HUES48 (cell line): ENCODE measurements at regions not wholly inside any gene's neighbourhood (a gene's known extent, or its start where the extent isn't known, plus 50 kb on each side); places are given as distances from the start of the nearest gene placed in this dataset.

Experiments
- H3K27ac ChIP-seq: one replicate; pipeline ENCODE4 v1.7.0; 2013; ENCODE audit warnings: low read depth, low read length, inconsistent platforms
- H3K27me3 ChIP-seq: 2 replicates; pipeline ENCODE4 v1.6.1; 2013; ENCODE audit warnings: mild to moderate bottlenecking, low read length; ENCODE audit not compliant: control insufficient read depth, insufficient read depth
- H3K36me3 ChIP-seq: 2 replicates; pipeline ENCODE4 v1.6.1; 2013; ENCODE audit warnings: low read length; ENCODE audit not compliant: control insufficient read depth, insufficient read depth
- H3K4me1 ChIP-seq: 2 replicates; pipeline ENCODE4 v1.6.1; 2013; ENCODE audit warnings: mild to moderate bottlenecking, low read length; ENCODE audit not compliant: control insufficient read depth, insufficient read depth
- H3K4me3 ChIP-seq: 2 replicates; pipeline ENCODE4 v1.5.1; 2013; ENCODE audit warnings: mild to moderate bottlenecking, low read depth, low read length
- H3K9ac ChIP-seq: 2 replicates; pipeline ENCODE4 v1.6.1; 2013; ENCODE audit warnings: mild to moderate bottlenecking, low read depth, low read length, moderate library complexity
- H3K9me3 ChIP-seq: 2 replicates; pipeline ENCODE4 v1.6.1; 2013; ENCODE audit warnings: low read length; ENCODE audit not compliant: control insufficient read depth, insufficient read depth

DNA sequence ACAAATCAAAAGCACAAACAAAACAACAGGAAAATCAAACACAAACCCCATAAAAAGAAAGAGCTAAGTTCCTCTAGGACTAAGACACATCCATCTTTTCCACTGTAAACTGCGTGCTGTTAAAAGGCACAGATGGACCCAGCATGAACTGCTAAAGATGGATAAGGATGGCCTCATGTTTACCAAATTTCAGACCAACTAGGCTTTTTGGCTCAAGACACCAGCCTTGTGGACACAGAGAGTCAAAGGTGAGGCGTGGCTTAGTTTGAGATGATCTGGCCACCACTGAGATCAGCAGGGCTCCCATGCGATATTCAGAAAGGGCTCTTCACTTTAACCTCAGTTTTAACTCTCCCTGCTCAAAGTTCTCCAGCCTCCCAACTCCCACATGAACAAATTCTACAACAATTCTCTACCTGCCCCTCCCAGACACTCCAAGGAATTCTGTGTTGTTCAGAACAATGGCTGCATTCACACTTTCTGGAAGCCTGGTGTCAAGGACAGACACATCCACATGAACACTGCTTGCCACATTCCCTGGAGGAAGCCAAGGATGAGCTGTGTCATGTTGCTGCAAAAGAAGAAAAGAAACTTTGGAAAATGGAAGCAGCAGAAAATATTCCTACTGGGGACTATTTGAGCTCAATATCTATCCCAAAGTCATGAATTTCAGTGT is 198.4 kb upstream of the LRRN1 start:
- Histone ChIP-seq H3K27ac (no peak overlapping the region), H3K27me3 (no peaks in the 10 kb centered on the region), H3K4me1 (peaks cover 17% of the 10 kb centered on the region), H3K9me3 (no peaks in the 10 kb centered on the region), H3K36me3 (no peaks in the 10 kb centered on the region), H3K4me3 (no peak overlapping the region), H3K9ac (no peak overlapping the region)

DNA sequence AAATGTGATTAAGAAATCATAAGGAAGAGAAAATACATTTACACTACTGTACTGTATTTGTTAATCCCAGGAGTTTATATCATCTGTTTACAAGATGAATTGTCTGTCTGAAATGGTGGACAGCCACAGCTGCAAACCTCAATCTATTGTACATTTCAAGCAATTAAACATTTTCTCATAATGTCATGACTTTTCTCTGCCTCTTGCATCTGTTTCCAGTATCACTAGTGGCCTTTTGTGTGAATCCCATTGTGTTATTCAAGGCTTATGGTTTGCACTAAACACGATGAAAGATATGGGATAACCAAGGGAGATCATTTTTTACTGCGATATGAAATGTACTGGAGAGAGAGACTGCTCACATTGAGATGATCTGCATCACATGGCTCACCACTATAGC is 200.2 kb upstream of the LRRN1 start:
- H3K4me3 ChIP-seq: no peak overlapping the region
- H3K27ac ChIP-seq: no peak overlapping the region
- no peak overlapping the region for H3K9ac ChIP-seq
- no peaks in the 10 kb centered on the region for H3K27me3 ChIP-seq
- no peaks in the 10 kb centered on the region for H3K9me3 ChIP-seq
- no peaks in the 10 kb centered on the region for H3K36me3 ChIP-seq
- peaks cover 7% of the 10 kb centered on the region; the same call in 1 of the 2 replicates for H3K4me1 ChIP-seq

DNA sequence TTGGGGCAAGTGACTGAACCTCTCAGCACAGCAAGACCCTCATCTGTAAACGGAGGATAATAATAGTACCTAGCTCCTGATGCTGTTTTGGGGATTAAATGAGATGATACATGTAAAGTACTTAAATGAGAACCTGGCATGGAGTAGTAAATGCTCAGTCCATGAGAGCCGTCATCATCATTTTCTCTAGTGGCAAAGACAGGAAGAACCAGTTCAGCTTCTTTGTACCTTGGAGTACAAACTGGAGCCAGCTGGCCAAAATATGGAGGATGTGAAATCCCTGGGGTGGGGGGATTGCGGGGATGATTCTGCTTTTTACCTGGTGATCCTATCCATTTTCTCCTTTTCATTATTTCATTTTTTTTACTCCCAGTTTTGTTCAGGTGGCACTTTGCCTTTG is 204.2 kb upstream of the LRRN1 start:
- Histone ChIP-seq H3K9me3 (no peaks in the 10 kb centered on the region), H3K9ac (no peak overlapping the region), H3K4me1 (no peaks in the 10 kb centered on the region), H3K36me3 (no peaks in the 10 kb centered on the region), H3K27me3 (no peaks in the 10 kb centered on the region), H3K27ac (no peak overlapping the region), H3K4me3 (no peak overlapping the region)

DNA sequence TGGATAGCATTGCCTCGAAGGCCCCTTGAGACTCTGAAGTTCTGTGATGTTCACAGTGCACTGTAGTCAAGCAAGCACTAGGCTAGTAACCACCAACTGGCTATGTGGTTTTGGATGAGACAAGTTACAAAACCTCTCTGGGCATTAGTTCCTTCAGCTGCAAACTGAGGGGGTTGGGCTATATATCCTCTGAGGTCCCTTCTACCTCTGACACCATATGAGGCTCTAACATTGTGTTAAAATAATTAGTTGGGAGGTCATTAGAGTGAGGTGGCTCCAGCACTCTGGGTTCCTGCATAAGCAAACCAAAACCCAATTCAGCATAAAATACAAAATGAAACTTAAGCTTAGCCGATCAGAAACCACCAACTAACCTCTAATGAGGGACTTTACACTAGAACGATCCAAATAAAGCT is 209.5 kb upstream of the LRRN1 start:
- no peak overlapping the region for H3K4me3 ChIP-seq
- no peaks in the 10 kb centered on the region for H3K27me3 ChIP-seq
- no peaks in the 10 kb centered on the region for H3K9me3 ChIP-seq
- no peak overlapping the region for H3K27ac ChIP-seq
- H3K36me3 ChIP-seq: no peaks in the 10 kb centered on the region
- no peak overlapping the region for H3K9ac ChIP-seq
- no peaks in the 10 kb centered on the region for H3K4me1 ChIP-seq

DNA sequence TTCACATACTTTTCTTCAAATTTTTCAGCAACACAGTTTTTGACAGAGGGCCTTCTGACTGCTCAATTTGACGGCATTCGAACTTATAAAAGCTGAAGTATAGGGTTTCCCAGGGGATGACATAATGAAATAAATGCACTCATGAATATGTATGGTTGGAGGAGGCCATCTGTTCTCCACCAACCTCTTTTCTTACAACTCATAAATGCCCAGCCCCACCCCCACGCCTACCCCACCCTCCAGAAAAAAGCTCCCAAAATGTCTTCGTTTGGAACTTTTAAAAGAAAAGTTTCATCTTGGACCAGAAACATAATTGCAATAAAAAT is 211.6 kb upstream of the LRRN1 start:
- H3K4me3 ChIP-seq: no peak overlapping the region
- no peak overlapping the region for H3K27ac ChIP-seq
- no peaks in the 10 kb centered on the region for H3K36me3 ChIP-seq
- H3K9ac ChIP-seq: no peak overlapping the region
- no peaks in the 10 kb centered on the region for H3K9me3 ChIP-seq
- H3K4me1 ChIP-seq: no peaks in the 10 kb centered on the region
- H3K27me3 ChIP-seq: no peaks in the 10 kb centered on the region

DNA sequence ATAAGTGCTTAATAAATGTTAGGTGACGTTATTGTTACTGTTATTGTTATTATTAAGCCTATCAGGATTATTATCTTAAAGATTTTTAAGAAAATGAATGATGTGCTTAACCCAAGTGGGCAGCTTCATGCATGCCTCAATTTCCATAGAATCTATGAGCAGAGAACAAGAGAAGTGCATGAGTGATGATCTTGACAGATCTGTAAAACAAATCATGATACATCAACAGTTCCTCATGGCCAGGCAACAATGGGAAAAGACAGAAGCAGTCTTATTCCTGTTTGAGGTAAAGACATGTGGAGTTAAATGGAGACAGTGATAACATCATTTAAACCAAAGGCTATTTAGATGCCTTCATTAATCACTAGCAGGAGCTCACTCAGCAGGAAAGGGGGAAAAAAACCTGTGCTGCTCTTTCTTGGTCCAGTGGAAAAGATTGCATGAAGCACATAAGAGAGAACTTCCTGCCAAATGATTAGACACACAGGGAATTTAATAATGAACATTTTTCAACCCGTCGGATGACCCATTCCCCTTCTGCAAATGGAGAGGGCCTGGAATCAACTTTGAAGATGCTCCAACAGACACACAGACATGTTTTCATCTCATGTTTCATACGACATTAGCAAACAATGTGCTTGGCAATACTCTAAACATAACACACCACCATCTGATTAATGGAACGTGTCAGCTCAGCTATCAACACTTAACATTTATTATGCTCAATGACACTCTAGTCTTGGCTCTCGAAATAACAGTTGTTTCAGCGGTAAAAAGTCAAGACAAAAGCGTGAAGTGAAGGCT is 212.2 kb upstream of the LRRN1 start:
- Histone ChIP-seq H3K4me3 (no peak overlapping the region), H3K27me3 (no peaks in the 10 kb centered on the region), H3K36me3 (no peaks in the 10 kb centered on the region), H3K9ac (no peak overlapping the region), H3K27ac (no peak overlapping the region), H3K4me1 (no peaks in the 10 kb centered on the region), H3K9me3 (no peaks in the 10 kb centered on the region)

DNA sequence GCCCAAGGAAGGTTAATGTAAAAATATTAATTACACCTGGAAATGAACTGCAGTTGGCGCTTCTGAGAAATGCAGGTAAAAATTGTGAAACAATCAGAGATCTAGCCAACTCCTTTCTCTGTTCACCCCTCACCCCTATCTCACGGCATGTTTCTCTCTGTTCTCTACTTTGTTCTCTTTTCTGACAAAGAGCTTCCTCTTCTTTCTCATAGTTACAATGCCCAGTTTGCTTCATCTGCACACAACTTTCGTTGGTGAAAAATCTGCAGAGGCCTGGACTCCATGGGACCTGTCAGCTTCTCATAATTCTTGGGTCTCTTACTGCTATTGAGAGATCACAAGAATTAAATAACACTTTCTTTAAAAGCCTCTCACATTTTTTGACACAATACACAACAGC is 212.9 kb upstream of the LRRN1 start:
- no peaks in the 10 kb centered on the region for H3K9me3 ChIP-seq
- no peak overlapping the region for H3K9ac ChIP-seq
- no peak overlapping the region for H3K4me3 ChIP-seq

DNA sequence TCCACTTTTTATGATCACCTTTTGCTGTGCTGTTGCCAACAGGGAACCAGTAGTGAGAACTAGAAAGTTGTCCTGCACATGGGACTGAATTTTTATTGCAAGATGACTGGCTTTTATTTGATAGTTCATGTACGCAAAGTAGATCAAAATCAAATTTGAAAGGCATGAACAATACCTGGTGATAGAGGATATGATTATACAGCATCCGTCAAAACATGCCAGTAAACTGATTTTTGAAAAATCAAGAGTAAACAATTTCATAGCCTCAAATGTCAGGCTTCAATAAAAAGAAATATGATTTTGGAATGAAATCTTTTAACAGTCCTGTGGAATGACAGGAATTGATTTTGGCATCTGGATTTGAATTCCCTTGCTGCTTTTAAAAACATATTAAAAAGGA is 219.6 kb upstream of the LRRN1 start:
- no peaks in the 10 kb centered on the region for H3K27me3 ChIP-seq
- H3K27ac ChIP-seq: no peak overlapping the region

More for the DNA sequence above, 212.9 kb upstream of the LRRN1 start:
- no peak overlapping the region for H3K27ac ChIP-seq
- no peaks in the 10 kb centered on the region for H3K4me1 ChIP-seq
- no peaks in the 10 kb centered on the region for H3K27me3 ChIP-seq
- H3K36me3 ChIP-seq: no peaks in the 10 kb centered on the region

DNA sequence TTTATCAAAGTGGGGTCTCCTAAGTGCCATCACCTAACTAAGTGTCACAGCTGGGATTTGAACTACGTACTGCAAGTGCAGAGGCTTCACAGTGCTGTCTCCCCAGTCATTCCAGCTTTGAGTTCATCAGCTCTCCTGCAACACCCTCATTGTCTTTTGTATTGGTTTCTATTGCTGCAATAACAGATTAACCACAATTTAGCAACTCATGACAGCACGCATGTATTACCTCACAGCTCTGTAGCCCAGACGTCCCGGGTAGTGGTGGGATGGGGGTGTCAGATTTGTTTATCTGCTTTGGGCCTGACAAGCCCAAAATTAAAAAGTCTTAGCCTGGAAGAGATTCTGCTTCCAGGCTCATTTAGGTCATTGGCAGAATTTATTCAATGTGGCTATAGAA is 220.5 kb upstream of the LRRN1 start:
- no peak overlapping the region for H3K27ac ChIP-seq
- no peaks in the 10 kb centered on the region for H3K4me1 ChIP-seq
- H3K36me3 ChIP-seq: no peaks in the 10 kb centered on the region
- no peak overlapping the region for H3K4me3 ChIP-seq
- no peaks in the 10 kb centered on the region for H3K27me3 ChIP-seq
- no peaks in the 10 kb centered on the region for H3K9me3 ChIP-seq
- no peak overlapping the region for H3K9ac ChIP-seq

More for the DNA sequence above, 219.6 kb upstream of the LRRN1 start:
- H3K9ac ChIP-seq: no peak overlapping the region
- no peaks in the 10 kb centered on the region for H3K9me3 ChIP-seq
- no peak overlapping the region for H3K4me3 ChIP-seq
- no peaks in the 10 kb centered on the region for H3K4me1 ChIP-seq
- no peaks in the 10 kb centered on the region for H3K36me3 ChIP-seq

DNA sequence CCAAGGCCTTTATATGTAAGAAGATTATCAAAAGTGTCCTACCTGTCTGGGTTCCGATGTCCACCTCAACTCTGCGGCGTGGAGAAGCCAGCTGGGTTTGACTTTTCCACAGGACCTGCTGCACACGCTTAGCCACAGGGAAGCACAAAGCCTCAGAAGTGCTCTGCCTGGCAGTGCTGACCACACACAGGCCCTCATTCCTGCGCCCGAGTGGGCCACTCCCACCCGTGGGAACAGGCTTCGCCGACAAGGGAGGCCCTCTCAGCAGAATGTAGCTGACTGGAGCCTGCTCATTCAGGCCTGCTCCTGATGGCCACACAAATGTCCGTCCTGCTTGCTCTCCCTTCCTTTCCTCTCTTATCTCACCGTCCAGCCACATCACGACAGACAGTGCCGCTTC is 221.4 kb upstream of the LRRN1 start:
- no peaks in the 10 kb centered on the region for H3K27me3 ChIP-seq
- no peak overlapping the region for H3K9ac ChIP-seq
- no peak overlapping the region for H3K4me3 ChIP-seq
- H3K9me3 ChIP-seq: no peaks in the 10 kb centered on the region
- no peaks in the 10 kb centered on the region for H3K36me3 ChIP-seq
- no peaks in the 10 kb centered on the region for H3K4me1 ChIP-seq
- no peak overlapping the region for H3K27ac ChIP-seq

DNA sequence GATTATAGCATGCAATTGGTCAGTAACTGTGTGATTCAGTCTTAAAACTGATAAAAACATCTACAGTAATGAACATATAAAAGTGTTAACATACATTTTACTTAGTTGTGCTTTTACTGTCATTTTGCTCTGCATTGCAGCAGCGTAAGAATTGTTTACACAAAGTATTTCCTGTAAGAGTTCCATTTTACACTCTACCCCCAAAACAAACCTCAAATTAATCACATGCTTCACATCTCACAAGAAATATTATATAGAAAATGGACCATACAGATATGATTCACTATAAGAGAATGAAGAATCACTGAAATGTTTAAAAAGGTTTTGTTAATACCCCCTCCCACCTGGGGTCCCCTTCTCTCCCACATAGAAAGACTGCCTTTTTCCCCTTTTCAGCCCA is 225.9 kb upstream of the LRRN1 start:
- Histone ChIP-seq H3K36me3 (no peaks in the 10 kb centered on the region), H3K4me3 (no peak overlapping the region), H3K4me1 (no peaks in the 10 kb centered on the region), H3K9ac (no peak overlapping the region), H3K27ac (no peak overlapping the region), H3K9me3 (no peaks in the 10 kb centered on the region), H3K27me3 (no peaks in the 10 kb centered on the region)
